ENCODE measurements at regions not wholly inside any gene's neighbourhood (a gene's known extent, or its start where the extent isn't known, plus 50 kb on each side); places are given as distances from the start of the nearest gene placed in this dataset.

- 75 to 80% methylated on average over 2 of the region's 2 CpGs for WGBS, 2 donors
- intact Hi-C loops (cut with DNase I) = no loop called here
- ATAC-seq (no peak), DNase-seq (no peak)
- no peak overlapping the region for H3K27ac ChIP-seq
- no peak for TF ChIP-seq POLR2A (IDR thresholded peaks at IDR 0.05)
- TF ChIP-seq CTCF (IDR thresholded peaks at IDR 0.05) = no peak
- no peaks in the 10 kb centered on the region for H3K9me3 ChIP-seq
- H3K36me3 ChIP-seq (replicated peaks in 1 of 2; ENCODE audit: insufficient read depth in 1 of 2, low read depth in 2 of 2) = no peaks in the 10 kb centered on the region
- no peak overlapping the region for H3K4me3 ChIP-seq
- H3K27me3 ChIP-seq = no peaks in the 10 kb centered on the region
- no peaks in the 10 kb centered on the region for H3K4me1 ChIP-seq
These were observed 70.9 kb upstream of the TPRG1 start for GRCh38 chr3:189100866-189101265.

GRCh38 chr3:189101594-189101993 is 70.2 kb upstream of the TPRG1 start:
- Histone ChIP-seq H3K27ac (no peak overlapping the region), H3K4me1 (no peaks in the 10 kb centered on the region), H3K4me3 (no peak overlapping the region), H3K9me3 (no peaks in the 10 kb centered on the region), H3K36me3 (replicated peaks in 1 of 2; ENCODE audit: insufficient read depth in 1 of 2, low read depth in 2 of 2) (no peaks in the 10 kb centered on the region), H3K27me3 (no peaks in the 10 kb centered on the region)
- intact Hi-C loops (cut with DNase I) = no loop called here
- 65 to 73% methylated on average over 2 of the region's 2 CpGs for WGBS, 2 donors
- no peak for ATAC-seq
- no peak for DNase-seq
- TF ChIP-seq POLR2A (IDR thresholded peaks at IDR 0.05) (no peak), CTCF (IDR thresholded peaks at IDR 0.05) (no peak)

GRCh38 chr3:189103208-189103607 is 68.6 kb upstream of the TPRG1 start:
- no peak overlapping the region for H3K4me3 ChIP-seq
- no peaks in the 10 kb centered on the region for H3K4me1 ChIP-seq
- no peak overlapping the region for H3K27ac ChIP-seq
- H3K27me3 ChIP-seq = no peaks in the 10 kb centered on the region
- no peak for ATAC-seq
- TF ChIP-seq POLR2A (IDR thresholded peaks at IDR 0.05) = no peak
- TF ChIP-seq CTCF (IDR thresholded peaks at IDR 0.05) = no peak
- no peaks in the 10 kb centered on the region for H3K9me3 ChIP-seq
- 55 to 58% methylated on average over 1 of the region's 1 CpG for WGBS, 2 donors
- H3K36me3 ChIP-seq (replicated peaks in 1 of 2; ENCODE audit: insufficient read depth in 1 of 2, low read depth in 2 of 2) = no peaks in the 10 kb centered on the region
- intact Hi-C loops (cut with DNase I) = no loop called here
- DNase-seq = no peak

GRCh38 chr3:189108067-189108466 is 63.7 kb upstream of the TPRG1 start:
- no peak for DNase-seq
- H3K9me3 ChIP-seq = no peaks in the 10 kb centered on the region
- no peak overlapping the region for H3K4me3 ChIP-seq
- no peak overlapping the region for H3K27ac ChIP-seq
- intact Hi-C loops (cut with DNase I) = no loop called here
- no peaks in the 10 kb centered on the region for H3K27me3 ChIP-seq
- ATAC-seq = no peak
- no peaks in the 10 kb centered on the region for H3K4me1 ChIP-seq
- H3K36me3 ChIP-seq (replicated peaks in 1 of 2; ENCODE audit: insufficient read depth in 1 of 2, low read depth in 2 of 2) = no peaks in the 10 kb centered on the region
- no peak for TF ChIP-seq POLR2A (IDR thresholded peaks at IDR 0.05)
- no peak for TF ChIP-seq CTCF (IDR thresholded peaks at IDR 0.05)
- WGBS, 2 donors = 67 to 77% methylated on average over 1 of the region's 1 CpG

GRCh38 chr3:189108735-189109134 is 63.0 kb upstream of the TPRG1 start:
- H3K27ac ChIP-seq = no peak overlapping the region
- TF ChIP-seq CTCF (IDR thresholded peaks at IDR 0.05) (no peak), POLR2A (IDR thresholded peaks at IDR 0.05) (no peak)
- no peaks in the 10 kb centered on the region for H3K27me3 ChIP-seq
- intact Hi-C loops (cut with DNase I) = no loop called here
- no peak overlapping the region for H3K4me3 ChIP-seq
- no peaks in the 10 kb centered on the region for H3K9me3 ChIP-seq
- no peaks in the 10 kb centered on the region for H3K36me3 ChIP-seq (replicated peaks in 1 of 2; ENCODE audit: insufficient read depth in 1 of 2, low read depth in 2 of 2)
- no peaks in the 10 kb centered on the region for H3K4me1 ChIP-seq
- DNase-seq (no peak), ATAC-seq (no peak)
- 71 to 75% methylated on average over 3 of the region's 3 CpGs for WGBS, 2 donors
